Ishikawa (cell line): ENCODE measurements at regions not wholly inside any gene's neighbourhood (a gene's known extent, or its start where the extent isn't known, plus 50 kb on each side); places are given as distances from the start of the nearest gene placed in this dataset.

Source experiments
- MAX ChIP-seq: IDR thresholded peaks from 2 replicates; pipeline ENCODE4 v1.6.1; 2012
- RAD21 ChIP-seq: IDR thresholded peaks from 2 replicates; pipeline ENCODE4 v1.6.1; 2012; ENCODE audit warnings: low read depth

DNA sequence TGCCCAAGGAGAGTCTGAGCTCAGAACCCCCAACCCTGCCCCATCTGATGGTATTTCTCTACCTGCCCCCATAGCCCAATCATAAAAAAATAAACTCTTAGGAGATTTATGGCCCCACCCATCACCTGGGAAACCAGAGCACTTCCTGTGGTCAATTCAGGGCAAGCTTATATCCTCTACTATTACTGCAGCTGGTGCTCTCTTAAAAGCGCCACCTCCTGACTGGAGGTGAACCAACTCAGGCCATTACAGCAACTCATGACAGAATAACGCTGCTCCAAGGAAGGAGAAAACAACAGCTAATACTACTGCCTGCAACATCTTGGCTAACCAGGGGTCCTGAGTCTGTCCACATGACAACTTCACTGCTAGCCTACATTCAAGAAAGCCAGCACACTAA, 195.7 kb downstream of the MTCL1 start:
- no peak for TF ChIP-seq RAD21
- no peak for TF ChIP-seq MAX
